ENCODE measurements at regions not wholly inside any gene's neighbourhood (a gene's known extent, or its start where the extent isn't known, plus 50 kb on each side); places are given as distances from the start of the nearest gene placed in this dataset.

- TF ChIP-seq CTCF (IDR thresholded peaks at IDR 0.05) (no peak), REST (IDR thresholded peaks at IDR 0.05; ENCODE audit: insufficient read depth in 1 of 2, low read depth in 2 of 2, low read length in 1 of 2) (no peak)
Observed at GRCh38 chr1:213749558-213749957, 238.2 kb upstream of the PROX1 start.

Measured in Panc1 (cell line).